ENCODE measurements at regions not wholly inside any gene's neighbourhood (a gene's known extent, or its start where the extent isn't known, plus 50 kb on each side); places are given as distances from the start of the nearest gene placed in this dataset.

DNA sequence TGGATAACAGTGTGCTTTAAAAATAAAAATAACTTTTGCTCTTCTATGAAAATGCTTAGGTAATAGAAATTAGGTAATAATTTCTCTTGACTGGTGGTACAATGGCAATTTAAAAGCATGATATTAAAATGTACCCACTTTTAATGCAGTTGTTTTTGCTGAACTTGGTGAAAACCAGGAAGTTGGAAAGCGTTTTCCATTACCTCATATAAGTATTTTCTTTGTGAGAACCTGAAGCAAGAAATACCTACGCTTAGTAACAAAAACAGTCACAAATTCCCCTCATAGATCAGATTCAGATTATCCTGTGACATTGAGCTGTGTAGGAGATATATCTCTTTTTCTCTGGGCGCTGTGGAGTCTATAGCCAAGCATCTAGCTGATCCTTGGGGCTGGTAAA, 689.0 kb upstream of the FZD8 start:
- H3K36me3 ChIP-seq (ENCODE audit: control insufficient read depth in 4 of 4, insufficient read depth in 4 of 4, low read length in 3 of 4) = no peaks in the 10 kb centered on the region
- H3K4me1 ChIP-seq (ENCODE audit: control extremely low read depth in 1 of 4, control insufficient read depth in 4 of 4, insufficient read depth in 4 of 4, low read length in 3 of 4) = no peaks in the 10 kb centered on the region
- ChIA-PET POLR2A (no interaction called here), CTCF (no interaction called here)
- H3K9me3 ChIP-seq (ENCODE audit: control extremely low read depth in 1 of 5, control insufficient read depth in 4 of 5, insufficient read depth in 2 of 5, low read depth in 1 of 5, low read length in 4 of 5) = no peaks in the 10 kb centered on the region
- H3K4me3 ChIP-seq (ENCODE audit: control insufficient read depth in 1 of 7, extremely low read depth in 1 of 7, insufficient read depth in 4 of 7, low read depth in 2 of 7, low read length in 6 of 7) = no peak overlapping the region
- no CpG with 5 or more reads among the region's 3 CpGs for WGBS (ENCODE audit: insufficient coverage)
- H3K27ac ChIP-seq (ENCODE audit: insufficient read depth in 1 of 2, low read depth in 1 of 2, low read length in 2 of 2, poor library complexity in 1 of 2, severe bottlenecking in 2 of 2) = no peak overlapping the region
- H3K27me3 ChIP-seq (replicated peaks in 2 of 5; ENCODE audit: control insufficient read depth in 4 of 5, insufficient read depth in 5 of 5, low read length in 4 of 5) = no peaks in the 10 kb centered on the region
- no peak for DNase-seq

DNA sequence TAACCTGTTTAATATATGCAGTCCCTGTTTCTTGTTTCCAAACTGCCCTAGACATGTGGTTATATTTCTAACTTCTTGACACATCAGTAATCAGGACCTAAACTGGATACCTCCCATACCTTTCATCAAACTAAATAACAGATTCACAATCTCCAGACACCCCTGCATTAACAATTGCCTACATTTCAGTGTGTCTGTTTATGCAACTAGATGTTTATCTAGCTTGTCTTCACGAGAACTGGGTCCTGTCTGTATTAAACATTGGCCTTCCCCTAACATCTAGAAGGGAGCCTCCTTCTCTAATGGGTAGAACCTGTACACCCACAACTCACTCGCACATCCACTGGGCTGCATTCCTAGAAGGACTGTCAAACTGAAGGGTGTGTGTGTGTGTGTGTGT, 683.7 kb upstream of the FZD8 start:
- H3K4me1 ChIP-seq (ENCODE audit: control extremely low read depth in 1 of 4, control insufficient read depth in 4 of 4, insufficient read depth in 4 of 4, low read length in 3 of 4) = peaks cover 0 to 11% (median 0%) of the 10 kb centered on the region in 4 experiments
- H3K9me3 ChIP-seq (ENCODE audit: control extremely low read depth in 1 of 5, control insufficient read depth in 4 of 5, insufficient read depth in 2 of 5, low read depth in 1 of 5, low read length in 4 of 5) = no peaks in the 10 kb centered on the region
- 80% methylated on average over 1 of the region's 2 CpGs for WGBS (ENCODE audit: insufficient coverage)
- H3K27me3 ChIP-seq (replicated peaks in 2 of 5; ENCODE audit: control insufficient read depth in 4 of 5, insufficient read depth in 5 of 5, low read length in 4 of 5) = no peaks in the 10 kb centered on the region
- no peaks in the 10 kb centered on the region for H3K36me3 ChIP-seq (ENCODE audit: control insufficient read depth in 4 of 4, insufficient read depth in 4 of 4, low read length in 3 of 4)
- no peak overlapping the region for H3K4me3 ChIP-seq (ENCODE audit: control insufficient read depth in 1 of 7, extremely low read depth in 1 of 7, insufficient read depth in 4 of 7, low read depth in 2 of 7, low read length in 6 of 7)
- DNase-seq = no peak
- ChIA-PET CTCF (no interaction called here), POLR2A (no interaction called here)
- H3K27ac ChIP-seq (ENCODE audit: insufficient read depth in 1 of 2, low read depth in 1 of 2, low read length in 2 of 2, poor library complexity in 1 of 2, severe bottlenecking in 2 of 2) = no peak overlapping the region

- DNase-seq = no peak
- H3K9me3 ChIP-seq (ENCODE audit: control extremely low read depth in 1 of 5, control insufficient read depth in 4 of 5, insufficient read depth in 2 of 5, low read depth in 1 of 5, low read length in 4 of 5) = no peaks in the 10 kb centered on the region
- ChIA-PET CTCF (no interaction called here), POLR2A (no interaction called here)
- H3K27ac ChIP-seq (ENCODE audit: insufficient read depth in 1 of 2, low read depth in 1 of 2, low read length in 2 of 2, poor library complexity in 1 of 2, severe bottlenecking in 2 of 2) = no peak overlapping the region
- no peak overlapping the region for H3K4me3 ChIP-seq (ENCODE audit: control insufficient read depth in 1 of 7, extremely low read depth in 1 of 7, insufficient read depth in 4 of 7, low read depth in 2 of 7, low read length in 6 of 7)
- H3K36me3 ChIP-seq (ENCODE audit: control insufficient read depth in 4 of 4, insufficient read depth in 4 of 4, low read length in 3 of 4) = no peaks in the 10 kb centered on the region
- no peaks in the 10 kb centered on the region for H3K27me3 ChIP-seq (replicated peaks in 2 of 5; ENCODE audit: control insufficient read depth in 4 of 5, insufficient read depth in 5 of 5, low read length in 4 of 5)
- H3K4me1 ChIP-seq (ENCODE audit: control extremely low read depth in 1 of 4, control insufficient read depth in 4 of 4, insufficient read depth in 4 of 4, low read length in 3 of 4) = peaks cover 0 to 11% (median 0%) of the 10 kb centered on the region in 4 experiments
- 83% methylated on average over 2 of the region's 2 CpGs for WGBS (ENCODE audit: insufficient coverage)
These were observed 682.7 kb upstream of the FZD8 start for GRCh38 chr10:36324831-36325230.

DNA sequence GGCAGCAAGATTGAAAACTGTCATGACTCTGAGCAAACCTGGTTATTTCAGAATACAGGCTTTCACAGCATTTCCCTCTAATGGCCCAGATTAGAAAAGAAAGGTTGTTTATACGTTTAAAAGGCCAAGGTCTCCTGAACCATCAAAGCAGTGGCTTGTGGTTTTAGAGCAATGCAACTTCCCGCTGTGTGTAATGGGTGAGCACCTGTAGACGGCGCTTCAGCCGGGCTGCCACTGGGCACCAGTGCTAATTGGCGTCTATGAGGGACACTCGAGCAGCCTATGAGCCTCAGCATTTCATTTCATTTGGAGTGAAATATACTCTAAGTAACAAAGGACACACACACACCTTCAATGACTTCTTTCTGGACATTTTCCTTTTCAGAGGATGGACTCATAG, 671.0 kb upstream of the FZD8 start:
- no peak for DNase-seq
- WGBS (ENCODE audit: insufficient coverage) = 89% methylated on average over 6 of the region's 7 CpGs
- H3K9me3 ChIP-seq (ENCODE audit: control extremely low read depth in 1 of 5, control insufficient read depth in 4 of 5, insufficient read depth in 2 of 5, low read depth in 1 of 5, low read length in 4 of 5) = no peaks in the 10 kb centered on the region
- no peak overlapping the region for H3K27ac ChIP-seq (ENCODE audit: insufficient read depth in 1 of 2, low read depth in 1 of 2, low read length in 2 of 2, poor library complexity in 1 of 2, severe bottlenecking in 2 of 2)
- H3K27me3 ChIP-seq (replicated peaks in 2 of 5; ENCODE audit: control insufficient read depth in 4 of 5, insufficient read depth in 5 of 5, low read length in 4 of 5) = no peaks in the 10 kb centered on the region
- H3K4me3 ChIP-seq (ENCODE audit: control insufficient read depth in 1 of 7, extremely low read depth in 1 of 7, insufficient read depth in 4 of 7, low read depth in 2 of 7, low read length in 6 of 7) = no peak overlapping the region
- H3K4me1 ChIP-seq (ENCODE audit: control extremely low read depth in 1 of 4, control insufficient read depth in 4 of 4, insufficient read depth in 4 of 4, low read length in 3 of 4) = no peaks in the 10 kb centered on the region
- POLR2A ChIA-PET = no interaction called here
- no peaks in the 10 kb centered on the region for H3K36me3 ChIP-seq (ENCODE audit: control insufficient read depth in 4 of 4, insufficient read depth in 4 of 4, low read length in 3 of 4)
- CTCF ChIA-PET = no interaction called here

DNA sequence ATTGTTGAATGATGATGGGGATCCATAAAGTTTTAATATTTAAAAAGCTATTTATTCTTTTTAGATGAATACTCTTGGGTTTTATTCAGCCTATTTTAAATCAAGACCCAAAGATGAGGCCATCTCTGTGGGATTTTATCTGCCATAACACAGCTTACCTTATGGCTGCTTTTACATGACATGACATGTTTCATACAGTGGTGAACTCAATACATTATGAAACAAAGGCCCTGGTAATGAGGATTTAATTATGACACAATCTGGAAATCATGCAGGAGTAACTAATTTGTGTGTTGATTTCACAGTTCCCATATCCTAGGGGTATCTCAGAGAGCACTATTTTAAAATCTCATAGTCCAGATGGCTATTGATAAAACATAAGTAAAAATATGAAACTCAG, 661.8 kb upstream of the FZD8 start:
- Histone ChIP-seq H3K9me3 (ENCODE audit: control extremely low read depth in 1 of 5, control insufficient read depth in 4 of 5, insufficient read depth in 2 of 5, low read depth in 1 of 5, low read length in 4 of 5) (peaks cover 0 to 3% (median 2%) of the 10 kb centered on the region in 5 experiments), H3K27ac (ENCODE audit: insufficient read depth in 1 of 2, low read depth in 1 of 2, low read length in 2 of 2, poor library complexity in 1 of 2, severe bottlenecking in 2 of 2) (no peak overlapping the region), H3K4me1 (ENCODE audit: control extremely low read depth in 1 of 4, control insufficient read depth in 4 of 4, insufficient read depth in 4 of 4, low read length in 3 of 4) (no peaks in the 10 kb centered on the region), H3K27me3 (replicated peaks in 2 of 5; ENCODE audit: control insufficient read depth in 4 of 5, insufficient read depth in 5 of 5, low read length in 4 of 5) (no peaks in the 10 kb centered on the region), H3K4me3 (ENCODE audit: control insufficient read depth in 1 of 7, extremely low read depth in 1 of 7, insufficient read depth in 4 of 7, low read depth in 2 of 7, low read length in 6 of 7) (no peak overlapping the region), H3K36me3 (ENCODE audit: control insufficient read depth in 4 of 4, insufficient read depth in 4 of 4, low read length in 3 of 4) (no peaks in the 10 kb centered on the region)
- ChIA-PET POLR2A (no interaction called here), CTCF (no interaction called here)
- no peak for DNase-seq

DNA sequence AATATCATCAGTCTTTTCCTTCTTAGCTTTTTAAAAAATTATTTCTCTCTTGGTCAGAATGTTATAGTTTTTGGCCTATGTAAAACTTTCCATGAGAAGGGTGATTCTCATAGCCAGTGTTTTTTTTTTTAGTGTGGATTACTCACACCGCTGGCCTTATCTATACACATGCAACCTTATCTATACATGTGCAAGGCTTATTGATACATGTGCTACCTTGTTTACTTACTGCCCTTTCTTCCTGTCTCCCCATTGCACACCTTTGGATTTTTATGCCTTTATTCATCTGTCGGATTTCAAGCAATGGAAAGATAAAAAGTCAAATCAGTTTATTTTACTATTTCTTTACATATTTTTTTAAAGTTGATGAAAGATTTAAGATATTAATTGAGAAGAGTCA, 660.0 kb upstream of the FZD8 start:
- WGBS (ENCODE audit: insufficient coverage) = no CpG with 5 or more reads among the region's 2 CpGs
- H3K27me3 ChIP-seq (replicated peaks in 2 of 5; ENCODE audit: control insufficient read depth in 4 of 5, insufficient read depth in 5 of 5, low read length in 4 of 5) = no peaks in the 10 kb centered on the region
- H3K36me3 ChIP-seq (ENCODE audit: control insufficient read depth in 4 of 4, insufficient read depth in 4 of 4, low read length in 3 of 4) = no peaks in the 10 kb centered on the region
- no peak overlapping the region for H3K27ac ChIP-seq (ENCODE audit: insufficient read depth in 1 of 2, low read depth in 1 of 2, low read length in 2 of 2, poor library complexity in 1 of 2, severe bottlenecking in 2 of 2)
- H3K9me3 ChIP-seq (ENCODE audit: control extremely low read depth in 1 of 5, control insufficient read depth in 4 of 5, insufficient read depth in 2 of 5, low read depth in 1 of 5, low read length in 4 of 5) = no peaks in the 10 kb centered on the region
- H3K4me1 ChIP-seq (ENCODE audit: control extremely low read depth in 1 of 4, control insufficient read depth in 4 of 4, insufficient read depth in 4 of 4, low read length in 3 of 4) = no peaks in the 10 kb centered on the region
- H3K4me3 ChIP-seq (ENCODE audit: control insufficient read depth in 1 of 7, extremely low read depth in 1 of 7, insufficient read depth in 4 of 7, low read depth in 2 of 7, low read length in 6 of 7) = no peak overlapping the region
- ChIA-PET CTCF (no interaction called here), POLR2A (no interaction called here)
- no peak for DNase-seq

- H3K4me1 ChIP-seq (ENCODE audit: control extremely low read depth in 1 of 4, control insufficient read depth in 4 of 4, insufficient read depth in 4 of 4, low read length in 3 of 4) = no peaks in the 10 kb centered on the region
- no peaks in the 10 kb centered on the region for H3K9me3 ChIP-seq (ENCODE audit: control extremely low read depth in 1 of 5, control insufficient read depth in 4 of 5, insufficient read depth in 2 of 5, low read depth in 1 of 5, low read length in 4 of 5)
- ChIA-PET CTCF (no interaction called here), POLR2A (no interaction called here)
- DNase-seq = no peak
- H3K4me3 ChIP-seq (ENCODE audit: control insufficient read depth in 1 of 7, extremely low read depth in 1 of 7, insufficient read depth in 4 of 7, low read depth in 2 of 7, low read length in 6 of 7) = no peak overlapping the region
- no peak overlapping the region for H3K27ac ChIP-seq (ENCODE audit: insufficient read depth in 1 of 2, low read depth in 1 of 2, low read length in 2 of 2, poor library complexity in 1 of 2, severe bottlenecking in 2 of 2)
- no peaks in the 10 kb centered on the region for H3K27me3 ChIP-seq (replicated peaks in 2 of 5; ENCODE audit: control insufficient read depth in 4 of 5, insufficient read depth in 5 of 5, low read length in 4 of 5)
- no peaks in the 10 kb centered on the region for H3K36me3 ChIP-seq (ENCODE audit: control insufficient read depth in 4 of 4, insufficient read depth in 4 of 4, low read length in 3 of 4)
- no CpG with 5 or more reads among the region's 1 CpG for WGBS (ENCODE audit: insufficient coverage)
These were observed 659.4 kb upstream of the FZD8 start for GRCh38 chr10:36301539-36301938.

DNA sequence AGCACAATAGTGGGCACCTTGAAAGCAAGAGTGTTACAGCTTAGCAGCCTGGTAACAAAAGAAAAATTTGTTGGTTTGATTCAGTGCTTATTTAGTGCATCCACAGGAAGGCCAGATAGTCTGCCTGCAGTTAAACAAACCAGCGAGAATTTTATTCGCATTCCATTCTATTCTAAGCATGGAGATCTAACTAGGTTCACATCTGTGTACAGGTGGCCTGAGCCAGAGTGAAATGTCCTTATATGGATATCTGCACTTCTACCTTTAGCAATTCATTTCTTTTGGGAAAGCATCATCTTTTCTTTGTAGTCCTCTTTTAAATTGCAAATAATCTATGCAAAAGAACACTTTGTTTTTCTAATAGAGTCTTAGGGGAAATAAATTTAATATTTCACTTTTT, 659.0 kb upstream of the FZD8 start:
- WGBS (ENCODE audit: insufficient coverage) = 100% methylated on average over 2 of the region's 2 CpGs
- no peak overlapping the region for H3K27ac ChIP-seq (ENCODE audit: insufficient read depth in 1 of 2, low read depth in 1 of 2, low read length in 2 of 2, poor library complexity in 1 of 2, severe bottlenecking in 2 of 2)
- CTCF ChIA-PET = no interaction called here
- no peaks in the 10 kb centered on the region for H3K27me3 ChIP-seq (replicated peaks in 2 of 5; ENCODE audit: control insufficient read depth in 4 of 5, insufficient read depth in 5 of 5, low read length in 4 of 5)
- H3K9me3 ChIP-seq (ENCODE audit: control extremely low read depth in 1 of 5, control insufficient read depth in 4 of 5, insufficient read depth in 2 of 5, low read depth in 1 of 5, low read length in 4 of 5) = no peaks in the 10 kb centered on the region
- no peak for DNase-seq
- POLR2A ChIA-PET = no interaction called here
- no peak overlapping the region for H3K4me3 ChIP-seq (ENCODE audit: control insufficient read depth in 1 of 7, extremely low read depth in 1 of 7, insufficient read depth in 4 of 7, low read depth in 2 of 7, low read length in 6 of 7)
- no peaks in the 10 kb centered on the region for H3K4me1 ChIP-seq (ENCODE audit: control extremely low read depth in 1 of 4, control insufficient read depth in 4 of 4, insufficient read depth in 4 of 4, low read length in 3 of 4)
- H3K36me3 ChIP-seq (ENCODE audit: control insufficient read depth in 4 of 4, insufficient read depth in 4 of 4, low read length in 3 of 4) = no peaks in the 10 kb centered on the region
